ENCODE measurements at regions not wholly inside any gene's neighbourhood (a gene's known extent, or its start where the extent isn't known, plus 50 kb on each side); places are given as distances from the start of the nearest gene placed in this dataset.

DNA sequence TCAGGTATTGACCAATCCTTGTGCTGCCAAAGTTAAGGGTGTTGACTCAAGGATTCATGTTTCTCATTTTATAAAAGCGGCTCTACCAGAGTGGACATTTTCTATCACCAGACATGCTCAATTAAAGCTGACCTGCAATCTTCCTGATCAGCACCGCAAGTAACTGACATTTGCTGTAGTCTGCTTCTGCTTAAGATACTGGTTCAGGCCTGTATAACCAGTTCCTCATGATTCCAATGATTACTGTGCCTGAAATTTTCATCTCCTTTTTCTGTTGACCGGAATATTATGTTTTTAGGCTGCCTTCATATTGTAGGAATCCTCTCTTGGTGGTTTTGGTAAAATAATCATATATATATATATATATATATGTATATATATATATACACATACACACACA lies 160.2 kb upstream of the SPIN4 start:
- H3K27me3 ChIP-seq = no peaks in the 10 kb centered on the region
- H3K4me1 ChIP-seq (ENCODE audit: insufficient read depth) = no peaks in the 10 kb centered on the region
- no peaks in the 10 kb centered on the region for H3K9me2 ChIP-seq (replicated peaks; ENCODE audit: insufficient read depth)
- no peaks in the 10 kb centered on the region for H4K20me1 ChIP-seq (ENCODE audit: insufficient read depth, poor library complexity, severe bottlenecking)
- no peak overlapping the region for H3K4me3 ChIP-seq
- WGBS (ENCODE audit: low lambda C conversion rate, missing lambda C conversion rate) = 77% methylated on average over 3 of the region's 3 CpGs
- H2AFZ ChIP-seq = no peak overlapping the region
- H3K9me3 ChIP-seq (ENCODE audit: low read depth) = no peaks in the 10 kb centered on the region
- no peaks in the 10 kb centered on the region for H3K79me2 ChIP-seq
- H3K36me3 ChIP-seq (replicated peaks; ENCODE audit: insufficient read depth, low read depth) = no peaks in the 10 kb centered on the region
- TF ChIP-seq EZH2 (IDR thresholded peaks at IDR 0.05; ENCODE audit: borderline replicate concordance) = no peak
- TF ChIP-seq EZH2phosphoT487 (IDR thresholded peaks at IDR 0.05; ENCODE audit: low read depth, severe bottlenecking, unreplicated experiment) = no peak
- no peak for TF ChIP-seq CTCF (IDR thresholded peaks at IDR 0.05; ENCODE audit: poor library complexity)
- H3K27ac ChIP-seq = no peak overlapping the region
- H3K4me2 ChIP-seq = no peak overlapping the region
- no peak for DNase-seq (ENCODE audit: low spot score)

GRCh38 chrX:63508668-63509067 lies 157.5 kb upstream of the SPIN4 start:
- Histone ChIP-seq H3K9me3 (ENCODE audit: low read depth) (no peaks in the 10 kb centered on the region), H3K4me2 (no peak overlapping the region), H3K4me1 (ENCODE audit: insufficient read depth) (no peaks in the 10 kb centered on the region), H3K36me3 (replicated peaks; ENCODE audit: insufficient read depth, low read depth) (no peaks in the 10 kb centered on the region), H4K20me1 (ENCODE audit: insufficient read depth, poor library complexity, severe bottlenecking) (no peaks in the 10 kb centered on the region), H3K27ac (no peak overlapping the region), H3K9me2 (replicated peaks; ENCODE audit: insufficient read depth) (no peaks in the 10 kb centered on the region), H3K79me2 (no peaks in the 10 kb centered on the region), H3K27me3 (no peaks in the 10 kb centered on the region), H3K4me3 (no peak overlapping the region), H2AFZ (no peak overlapping the region)
- DNase-seq (ENCODE audit: low spot score) = no peak
- TF ChIP-seq EZH2 (IDR thresholded peaks at IDR 0.05; ENCODE audit: borderline replicate concordance) (no peak), CTCF (IDR thresholded peaks at IDR 0.05; ENCODE audit: poor library complexity) (no peak), EZH2phosphoT487 (IDR thresholded peaks at IDR 0.05; ENCODE audit: low read depth, severe bottlenecking, unreplicated experiment) (no peak)
- 85% methylated on average over 5 of the region's 5 CpGs for WGBS (ENCODE audit: low lambda C conversion rate, missing lambda C conversion rate)

DNA sequence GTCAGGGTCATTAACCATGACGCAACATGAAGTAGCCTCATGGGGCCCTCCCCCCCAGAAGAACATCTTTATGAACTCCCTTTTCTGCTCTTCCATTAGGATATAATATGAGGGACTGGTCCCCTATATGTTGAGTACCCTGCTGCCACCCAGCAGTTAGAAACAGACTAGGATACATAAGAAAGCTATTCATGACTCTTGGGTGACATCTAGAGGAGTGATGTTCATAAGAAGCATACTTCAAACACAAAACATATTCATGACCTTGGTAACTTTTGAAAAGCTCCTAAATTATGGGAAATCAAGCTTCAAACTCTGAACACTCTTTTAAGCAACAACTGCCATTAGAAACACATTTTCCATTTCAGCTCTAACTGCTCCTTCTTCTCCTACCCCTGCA lies 155.2 kb upstream of the SPIN4 start:
- Histone ChIP-seq H2AFZ (no peak overlapping the region), H3K27me3 (no peaks in the 10 kb centered on the region), H3K9me2 (replicated peaks; ENCODE audit: insufficient read depth) (no peaks in the 10 kb centered on the region), H3K36me3 (replicated peaks; ENCODE audit: insufficient read depth, low read depth) (no peaks in the 10 kb centered on the region), H3K79me2 (no peaks in the 10 kb centered on the region), H3K9me3 (ENCODE audit: low read depth) (no peaks in the 10 kb centered on the region), H3K4me3 (no peak overlapping the region), H4K20me1 (ENCODE audit: insufficient read depth, poor library complexity, severe bottlenecking) (no peaks in the 10 kb centered on the region), H3K4me1 (ENCODE audit: insufficient read depth) (no peaks in the 10 kb centered on the region), H3K27ac (no peak overlapping the region), H3K4me2 (no peak overlapping the region)
- WGBS (ENCODE audit: low lambda C conversion rate, missing lambda C conversion rate) = 65% methylated on average over 1 of the region's 1 CpG
- peak; percentile 26 for DNase-seq (ENCODE audit: low spot score)
- TF ChIP-seq EZH2 (IDR thresholded peaks at IDR 0.05; ENCODE audit: borderline replicate concordance) = no peak
- TF ChIP-seq CTCF (IDR thresholded peaks at IDR 0.05; ENCODE audit: poor library complexity) = peak; percentile 39
- TF ChIP-seq EZH2phosphoT487 (IDR thresholded peaks at IDR 0.05; ENCODE audit: low read depth, severe bottlenecking, unreplicated experiment) = no peak

- 23% methylated on average over 1 of the region's 1 CpG for WGBS (ENCODE audit: low lambda C conversion rate, missing lambda C conversion rate)
- Histone ChIP-seq H3K4me1 (ENCODE audit: insufficient read depth) (no peaks in the 10 kb centered on the region), H3K27me3 (no peaks in the 10 kb centered on the region), H3K36me3 (replicated peaks; ENCODE audit: insufficient read depth, low read depth) (no peaks in the 10 kb centered on the region), H3K4me2 (no peak overlapping the region), H2AFZ (no peak overlapping the region), H4K20me1 (ENCODE audit: insufficient read depth, poor library complexity, severe bottlenecking) (no peaks in the 10 kb centered on the region), H3K9me2 (replicated peaks; ENCODE audit: insufficient read depth) (no peaks in the 10 kb centered on the region), H3K4me3 (no peak overlapping the region), H3K9me3 (ENCODE audit: low read depth) (no peaks in the 10 kb centered on the region), H3K79me2 (no peaks in the 10 kb centered on the region), H3K27ac (no peak overlapping the region)
- TF ChIP-seq EZH2phosphoT487 (IDR thresholded peaks at IDR 0.05; ENCODE audit: low read depth, severe bottlenecking, unreplicated experiment) (no peak), EZH2 (IDR thresholded peaks at IDR 0.05; ENCODE audit: borderline replicate concordance) (no peak), CTCF (IDR thresholded peaks at IDR 0.05; ENCODE audit: poor library complexity) (no peak)
- no peak for DNase-seq (ENCODE audit: low spot score)
Measured at GRCh38 chrX:63503541-63503940, 152.4 kb upstream of the SPIN4 start.
